HS-27A (cell line): ENCODE measurements at regions not wholly inside any gene's neighbourhood (a gene's known extent, or its start where the extent isn't known, plus 50 kb on each side); places are given as distances from the start of the nearest gene placed in this dataset.
"Not testable (repeated sequence)": the region's sequence is repeated elsewhere in the genome, so short reads cannot be mapped to it uniquely, and the experiment has no call there.

Source experiments
- DNase-seq: peaks from one replicate; pipeline ENCODE4 v3.0.0-alpha.2; 2012; ENCODE audit warnings: low read depth, missing footprints

GRCh38 chr11:90555477-90555876, 332.6 kb upstream of the CHORDC1 start:
- DNase-seq, result no peak

- no peak for DNase-seq
These were observed 319.2 kb upstream of the CHORDC1 start for GRCh38 chr11:90542092-90542491.

- no peak for DNase-seq
These were observed 313.5 kb upstream of the CHORDC1 start for GRCh38 chr11:90536301-90536700.

- no peak for DNase-seq
These were observed 309.3 kb upstream of the CHORDC1 start for GRCh38 chr11:90532125-90532524.

GRCh38 chr11:90531001-90531400, 308.2 kb upstream of the CHORDC1 start:
- no peak for DNase-seq

GRCh38 chr11:90525962-90526361, 303.1 kb upstream of the CHORDC1 start:
- no peak for DNase-seq

- DNase-seq, result no peak
These were observed 290.0 kb upstream of the CHORDC1 start for GRCh38 chr11:90512846-90513245.

- no peak for DNase-seq
These were observed 288.0 kb upstream of the CHORDC1 start for GRCh38 chr11:90510839-90511238.

- DNase-seq, result no peak
These were observed 278.2 kb upstream of the CHORDC1 start for GRCh38 chr11:90500922-90501568.

GRCh38 chr11:90496722-90497121, 273.9 kb upstream of the CHORDC1 start:
- no peak for DNase-seq

- no peak for DNase-seq
These were observed 270.5 kb upstream of the CHORDC1 start for GRCh38 chr11:90493379-90493778.

GRCh38 chr11:90491466-90491865, 268.6 kb upstream of the CHORDC1 start:
- no peak for DNase-seq

GRCh38 chr11:90476442-90477007, 253.7 kb upstream of the CHORDC1 start:
- no peak for DNase-seq

- DNase-seq, result peak; percentile 51
These were observed 246.1 kb upstream of the CHORDC1 start for GRCh38 chr11:90468923-90469322.

- DNase-seq, result no peak
These were observed 242.7 kb upstream of the CHORDC1 start for GRCh38 chr11:90465553-90465952.

GRCh38 chr11:90455347-90455920, 232.6 kb upstream of the CHORDC1 start:
- DNase-seq, result not testable (repeated sequence)

- no peak for DNase-seq
These were observed 230.7 kb upstream of the CHORDC1 start for GRCh38 chr11:90453525-90453924.

GRCh38 chr11:90449606-90450005, 226.8 kb upstream of the CHORDC1 start:
- DNase-seq, result no peak

- no peak for DNase-seq
These were observed 225.4 kb upstream of the CHORDC1 start for GRCh38 chr11:90448256-90448655.

GRCh38 chr11:90447618-90448017, 224.8 kb upstream of the CHORDC1 start:
- DNase-seq, result no peak

GRCh38 chr11:90446207-90446606, 223.4 kb upstream of the CHORDC1 start:
- DNase-seq, result no peak

GRCh38 chr11:90438069-90438468, 215.2 kb upstream of the CHORDC1 start:
- no peak for DNase-seq

GRCh38 chr11:90434858-90435257, 212.0 kb upstream of the CHORDC1 start:
- no peak for DNase-seq

- no peak for DNase-seq
These were observed 206.0 kb upstream of the CHORDC1 start for GRCh38 chr11:90428836-90429235.
